Sigmoid colon (tissue), 4 donors: ENCODE measurements at regions not wholly inside any gene's neighbourhood (a gene's known extent, or its start where the extent isn't known, plus 50 kb on each side); places are given as distances from the start of the nearest gene placed in this dataset.

ENCODE experiments used
- CTCF ChIP-seq, 4 experiments: fragments of 450-650 bp in 3 of 4; fragments of 200-600 bp in 1 of 4; IDR thresholded peaks; one replicate each; pipeline ENCODE4 v1.5.1; 2016 to 2019; ENCODE audit warnings: antibody characterized with exemption in 4 of 4, mild to moderate bottlenecking in 3 of 4, moderate library complexity in 2 of 4
- EP300 ChIP-seq, 4 donors: sonication (generic); formaldehyde crosslinking; IDR thresholded peaks; one replicate each; pipeline ENCODE4 v1.6.1; 2017; ENCODE audit warnings: antibody characterized with exemption in 4 of 4
- POLR2A ChIP-seq, 2 donors: fragments of 450-650 bp; IDR thresholded peaks; one replicate each; pipeline ENCODE4 v1.6.1; 2016; ENCODE audit warnings: antibody characterized with exemption in 2 of 2, mild to moderate bottlenecking in 2 of 2, moderate library complexity in 2 of 2
- POLR2AphosphoS5 ChIP-seq, 4 donors: sonication (generic); formaldehyde crosslinking; IDR thresholded peaks; one replicate each; pipeline ENCODE4 v1.6.1; 2017; ENCODE audit warnings: antibody characterized with exemption in 4 of 4

DNA sequence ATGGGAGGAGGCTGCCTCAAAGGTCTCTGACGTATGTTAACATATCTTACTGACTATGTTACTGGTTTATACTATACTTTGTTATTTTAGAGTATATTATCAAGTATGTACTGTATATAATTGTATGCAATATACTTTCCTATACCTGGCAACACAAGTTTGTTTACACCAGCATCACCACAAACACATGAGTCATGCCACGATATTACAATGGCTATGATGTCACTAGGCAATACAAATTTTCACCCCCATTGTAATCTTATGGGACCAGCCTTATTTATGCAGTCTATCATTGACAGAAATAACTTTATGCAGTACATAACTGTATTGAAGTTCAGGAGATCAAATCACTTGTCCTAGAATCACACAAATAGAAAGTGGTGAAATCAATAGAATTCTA lies 329.9 kb upstream of the SLC7A11 start:
- no peak for TF ChIP-seq CTCF (IDR thresholded peaks at IDR 0.05)
- no peak for TF ChIP-seq POLR2A (IDR thresholded peaks at IDR 0.05)
- TF ChIP-seq EP300 (IDR thresholded peaks at IDR 0.05): no peak
- TF ChIP-seq POLR2AphosphoS5 (IDR thresholded peaks at IDR 0.05): no peak
